ENCODE measurements at regions not wholly inside any gene's neighbourhood (a gene's known extent, or its start where the extent isn't known, plus 50 kb on each side); places are given as distances from the start of the nearest gene placed in this dataset.

DNA sequence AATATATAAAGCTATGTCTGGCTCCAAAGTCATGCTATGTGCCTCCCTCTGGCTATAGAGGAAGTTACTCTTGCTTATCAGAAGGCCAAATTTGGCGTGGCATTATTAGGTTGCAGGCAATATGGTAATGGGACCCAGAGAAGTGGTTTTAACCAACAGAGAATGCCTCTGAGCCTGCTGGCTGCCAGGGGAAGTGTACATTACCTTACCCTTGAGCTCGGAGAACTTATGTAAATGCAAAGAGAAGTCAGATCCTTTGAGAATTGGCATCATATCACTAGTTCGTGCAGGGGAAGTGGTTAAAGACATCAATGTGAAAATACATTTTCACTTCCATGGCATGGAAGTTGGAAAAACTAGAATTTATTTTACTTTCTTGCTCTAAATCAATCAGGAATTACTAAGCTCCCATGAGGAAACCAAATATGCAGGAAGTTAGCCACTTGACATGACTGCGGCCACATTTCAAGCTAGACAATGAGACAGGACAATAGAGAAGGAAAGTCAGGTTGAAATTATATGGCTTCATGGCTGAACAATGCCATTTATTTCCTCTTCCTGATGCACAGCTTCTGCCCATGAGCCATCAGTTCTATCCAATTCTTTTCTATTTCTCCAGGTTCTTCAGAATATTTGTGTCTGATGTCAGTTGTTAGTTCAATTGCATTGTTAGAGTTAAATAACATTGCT is 134.0 kb upstream of the PHACTR1 start:
- Histone ChIP-seq H3K9me3 (ENCODE audit: low read length) (no peaks in the 10 kb centered on the region), H3K9ac (ENCODE audit: low read length) (no peak overlapping the region), H3K27me3 (ENCODE audit: insufficient read depth, low read depth, low read length) (no peaks in the 10 kb centered on the region), H2AFZ (ENCODE audit: low read depth, low read length) (no peak overlapping the region), H3K4me3 (ENCODE audit: low read length) (no peak overlapping the region), H3K9me2 (ENCODE audit: insufficient read depth, low read length) (no peaks in the 10 kb centered on the region), H3K27ac (ENCODE audit: low read length) (no peak overlapping the region), H3K4me2 (ENCODE audit: low read length) (no peak overlapping the region), H3K36me3 (ENCODE audit: insufficient read depth, low read length) (no peaks in the 10 kb centered on the region), H3K79me2 (replicated peaks; ENCODE audit: insufficient read depth, low read length) (no peaks in the 10 kb centered on the region), H4K20me1 (ENCODE audit: insufficient read depth) (no peaks in the 10 kb centered on the region), H3F3A (ENCODE audit: insufficient read depth, low read length, poor library complexity, severe bottlenecking) (no peaks in the 10 kb centered on the region)
- TF ChIP-seq SMC3 (conservative IDR thresholded peaks at IDR 0.05; ENCODE audit: poor library complexity) = no peak
- no peak for TF ChIP-seq TAF1 (IDR thresholded peaks at IDR 0.05; ENCODE audit: low read depth)
- no peak for TF ChIP-seq RAD21 (conservative IDR thresholded peaks at IDR 0.05)
- no peak for TF ChIP-seq REST (IDR thresholded peaks at IDR 0.05; ENCODE audit: borderline replicate concordance)
- no peak for TF ChIP-seq POLR2AphosphoS5 (IDR thresholded peaks at IDR 0.05)
- TF ChIP-seq, protein P1, sequence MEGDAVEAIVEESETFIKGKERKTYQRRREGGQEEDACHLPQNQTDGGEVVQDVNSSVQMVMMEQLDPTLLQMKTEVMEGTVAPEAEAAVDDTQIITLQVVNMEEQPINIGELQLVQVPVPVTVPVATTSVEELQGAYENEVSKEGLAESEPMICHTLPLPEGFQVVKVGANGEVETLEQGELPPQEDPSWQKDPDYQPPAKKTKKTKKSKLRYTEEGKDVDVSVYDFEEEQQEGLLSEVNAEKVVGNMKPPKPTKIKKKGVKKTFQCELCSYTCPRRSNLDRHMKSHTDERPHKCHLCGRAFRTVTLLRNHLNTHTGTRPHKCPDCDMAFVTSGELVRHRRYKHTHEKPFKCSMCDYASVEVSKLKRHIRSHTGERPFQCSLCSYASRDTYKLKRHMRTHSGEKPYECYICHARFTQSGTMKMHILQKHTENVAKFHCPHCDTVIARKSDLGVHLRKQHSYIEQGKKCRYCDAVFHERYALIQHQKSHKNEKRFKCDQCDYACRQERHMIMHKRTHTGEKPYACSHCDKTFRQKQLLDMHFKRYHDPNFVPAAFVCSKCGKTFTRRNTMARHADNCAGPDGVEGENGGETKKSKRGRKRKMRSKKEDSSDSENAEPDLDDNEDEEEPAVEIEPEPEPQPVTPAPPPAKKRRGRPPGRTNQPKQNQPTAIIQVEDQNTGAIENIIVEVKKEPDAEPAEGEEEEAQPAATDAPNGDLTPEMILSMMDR (IDR thresholded peaks at IDR 0.05; ENCODE audit: poor library complexity, severe bottlenecking) = no peak
- no peak for TF ChIP-seq MXI1 (conservative IDR thresholded peaks at IDR 0.05; ENCODE audit: poor library complexity, severe bottlenecking)
- TF ChIP-seq EZH2 (IDR thresholded peaks at IDR 0.05; ENCODE audit: borderline replicate concordance, insufficient read depth, low read length, poor library complexity, severe bottlenecking) = no peak
- no peak for TF ChIP-seq EP300 (conservative IDR thresholded peaks at IDR 0.05; ENCODE audit: poor library complexity, severe bottlenecking)

DNA sequence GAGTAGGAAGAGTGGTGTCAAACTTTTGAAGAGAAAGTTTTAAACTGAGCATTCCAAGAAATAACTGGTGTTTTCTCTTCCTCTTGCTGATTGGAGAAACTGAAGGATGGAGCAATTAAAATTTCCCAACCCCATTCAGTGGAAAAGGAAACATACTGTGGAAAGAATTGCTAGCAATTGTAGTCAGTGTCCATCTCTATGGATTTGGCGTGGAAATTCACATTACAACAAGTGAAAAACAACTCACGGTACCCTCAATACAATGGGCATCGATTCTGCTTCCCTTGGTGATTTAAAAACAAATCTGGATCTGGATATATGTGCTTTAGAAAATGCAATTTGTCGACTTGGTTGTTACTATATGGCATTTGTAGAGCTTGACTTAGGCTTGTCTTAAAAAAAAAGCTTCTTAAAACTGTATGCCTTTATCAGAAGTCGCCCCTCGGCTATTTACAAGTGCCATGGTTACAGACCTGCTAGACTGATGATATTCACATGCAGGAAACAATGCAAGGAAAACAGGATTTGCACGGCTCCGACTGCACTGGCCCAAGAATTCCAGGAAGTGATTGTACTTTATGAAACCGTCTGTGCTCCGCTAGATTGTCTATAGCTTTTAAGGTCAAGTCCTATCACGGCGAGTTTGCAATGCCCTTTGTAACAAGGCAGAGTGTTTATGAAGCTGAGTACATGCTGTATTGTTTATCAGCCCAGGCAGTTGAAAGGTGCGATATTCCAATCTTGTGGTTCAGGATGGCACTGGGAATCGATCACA is 131.7 kb upstream of the PHACTR1 start:
- Histone ChIP-seq H2AFZ (ENCODE audit: low read depth, low read length) (no peak overlapping the region), H3K9me2 (ENCODE audit: insufficient read depth, low read length) (no peaks in the 10 kb centered on the region), H3K27ac (ENCODE audit: low read length) (no peak overlapping the region), H3K9me3 (ENCODE audit: low read length) (no peaks in the 10 kb centered on the region), H3K79me2 (replicated peaks; ENCODE audit: insufficient read depth, low read length) (no peaks in the 10 kb centered on the region), H3K4me2 (ENCODE audit: low read length) (no peak overlapping the region), H3K27me3 (ENCODE audit: insufficient read depth, low read depth, low read length) (no peaks in the 10 kb centered on the region), H3K36me3 (ENCODE audit: insufficient read depth, low read length) (no peaks in the 10 kb centered on the region), H3K4me3 (ENCODE audit: low read length) (no peak overlapping the region), H3F3A (ENCODE audit: insufficient read depth, low read length, poor library complexity, severe bottlenecking) (no peaks in the 10 kb centered on the region), H4K20me1 (ENCODE audit: insufficient read depth) (no peaks in the 10 kb centered on the region), H3K9ac (ENCODE audit: low read length) (no peak overlapping the region)
- TF ChIP-seq SMC3 (conservative IDR thresholded peaks at IDR 0.05; ENCODE audit: poor library complexity) (no peak), RAD21 (conservative IDR thresholded peaks at IDR 0.05) (no peak), EZH2 (IDR thresholded peaks at IDR 0.05; ENCODE audit: borderline replicate concordance, insufficient read depth, low read length, poor library complexity, severe bottlenecking) (no peak), REST (IDR thresholded peaks at IDR 0.05; ENCODE audit: borderline replicate concordance) (no peak), TAF1 (IDR thresholded peaks at IDR 0.05; ENCODE audit: low read depth) (no peak), MXI1 (conservative IDR thresholded peaks at IDR 0.05; ENCODE audit: poor library complexity, severe bottlenecking) (no peak), POLR2AphosphoS5 (IDR thresholded peaks at IDR 0.05) (no peak)
- TF ChIP-seq, protein P1 (IDR thresholded peaks at IDR 0.05; ENCODE audit: poor library complexity, severe bottlenecking) = no peak
